ENCODE measurements at regions not wholly inside any gene's neighbourhood (a gene's known extent, or its start where the extent isn't known, plus 50 kb on each side); places are given as distances from the start of the nearest gene placed in this dataset.

- WGBS, 2 experiments: 91 to 95% methylated on average over 3 to 5 of the region's 5 CpGs
- Histone ChIP-seq H3K27me3 (ENCODE audit: control insufficient read depth, insufficient read depth, low read length, poor library complexity, severe bottlenecking) (no peaks in the 10 kb centered on the region), H3K9me3 (ENCODE audit: control insufficient read depth, low read length) (no peaks in the 10 kb centered on the region), H3K4me3 (ENCODE audit: insufficient read depth, low read depth, low read length) (no peak overlapping the region), H3K36me3 (ENCODE audit: control insufficient read depth, insufficient read depth, low read length) (no peaks in the 10 kb centered on the region), H3K4me1 (ENCODE audit: control insufficient read depth, insufficient read depth, low read length) (no peaks in the 10 kb centered on the region), H3K27ac (ENCODE audit: insufficient read depth, low read depth, low read length, poor library complexity, severe bottlenecking) (no peak overlapping the region)
These were observed 1352.7 kb upstream of the ADGRL2 start for GRCh38 chr1:80448081-80448480.

- no peaks in the 10 kb centered on the region for H3K9me3 ChIP-seq (ENCODE audit: control insufficient read depth, low read length)
- H3K4me3 ChIP-seq (ENCODE audit: insufficient read depth, low read depth, low read length): no peak overlapping the region
- WGBS, 2 experiments: no CpG with 5 or more reads among the region's 1 CpG
- no peak overlapping the region for H3K27ac ChIP-seq (ENCODE audit: insufficient read depth, low read depth, low read length, poor library complexity, severe bottlenecking)
- H3K36me3 ChIP-seq (ENCODE audit: control insufficient read depth, insufficient read depth, low read length): no peaks in the 10 kb centered on the region
- no peaks in the 10 kb centered on the region for H3K27me3 ChIP-seq (ENCODE audit: control insufficient read depth, insufficient read depth, low read length, poor library complexity, severe bottlenecking)
- no peaks in the 10 kb centered on the region for H3K4me1 ChIP-seq (ENCODE audit: control insufficient read depth, insufficient read depth, low read length)
These were observed 1353.2 kb upstream of the ADGRL2 start for GRCh38 chr1:80447526-80447925.

GRCh38 chr1:80445033-80445432 is 1355.7 kb upstream of the ADGRL2 start:
- H3K27me3 ChIP-seq (ENCODE audit: control insufficient read depth, insufficient read depth, low read length, poor library complexity, severe bottlenecking): no peaks in the 10 kb centered on the region
- WGBS, 2 experiments: 86 to 92% methylated on average over 4 of the region's 4 CpGs
- H3K4me3 ChIP-seq (ENCODE audit: insufficient read depth, low read depth, low read length): no peak overlapping the region

GRCh38 chr1:80444171-80444570 is 1356.6 kb upstream of the ADGRL2 start:
- Histone ChIP-seq H3K9me3 (ENCODE audit: control insufficient read depth, low read length) (no peaks in the 10 kb centered on the region), H3K4me3 (ENCODE audit: insufficient read depth, low read depth, low read length) (no peak overlapping the region), H3K4me1 (ENCODE audit: control insufficient read depth, insufficient read depth, low read length) (no peaks in the 10 kb centered on the region), H3K27me3 (ENCODE audit: control insufficient read depth, insufficient read depth, low read length, poor library complexity, severe bottlenecking) (no peaks in the 10 kb centered on the region), H3K36me3 (ENCODE audit: control insufficient read depth, insufficient read depth, low read length) (no peaks in the 10 kb centered on the region), H3K27ac (ENCODE audit: insufficient read depth, low read depth, low read length, poor library complexity, severe bottlenecking) (no peak overlapping the region)
- 94% methylated on average over 3 of the region's 3 CpGs for WGBS, 2 experiments

More at GRCh38 chr1:80445033-80445432, 1355.7 kb upstream of the ADGRL2 start:
- Histone ChIP-seq H3K4me1 (ENCODE audit: control insufficient read depth, insufficient read depth, low read length) (no peaks in the 10 kb centered on the region), H3K27ac (ENCODE audit: insufficient read depth, low read depth, low read length, poor library complexity, severe bottlenecking) (no peak overlapping the region), H3K36me3 (ENCODE audit: control insufficient read depth, insufficient read depth, low read length) (no peaks in the 10 kb centered on the region), H3K9me3 (ENCODE audit: control insufficient read depth, low read length) (no peaks in the 10 kb centered on the region)

GRCh38 chr1:80441664-80442063 is 1359.1 kb upstream of the ADGRL2 start:
- Histone ChIP-seq H3K4me1 (ENCODE audit: control insufficient read depth, insufficient read depth, low read length) (no peaks in the 10 kb centered on the region), H3K27me3 (ENCODE audit: control insufficient read depth, insufficient read depth, low read length, poor library complexity, severe bottlenecking) (no peaks in the 10 kb centered on the region)

GRCh38 chr1:80436851-80437250 is 1363.9 kb upstream of the ADGRL2 start:
- no peak overlapping the region for H3K27ac ChIP-seq (ENCODE audit: insufficient read depth, low read depth, low read length, poor library complexity, severe bottlenecking)
- H3K4me3 ChIP-seq (ENCODE audit: insufficient read depth, low read depth, low read length): no peak overlapping the region
- no peaks in the 10 kb centered on the region for H3K9me3 ChIP-seq (ENCODE audit: control insufficient read depth, low read length)
- no peaks in the 10 kb centered on the region for H3K36me3 ChIP-seq (ENCODE audit: control insufficient read depth, insufficient read depth, low read length)
- H3K4me1 ChIP-seq (ENCODE audit: control insufficient read depth, insufficient read depth, low read length): no peaks in the 10 kb centered on the region
- WGBS, 2 experiments: no CpG with 5 or more reads among the region's 1 CpG
- H3K27me3 ChIP-seq (ENCODE audit: control insufficient read depth, insufficient read depth, low read length, poor library complexity, severe bottlenecking): no peaks in the 10 kb centered on the region

More at GRCh38 chr1:80441664-80442063, 1359.1 kb upstream of the ADGRL2 start:
- H3K27ac ChIP-seq (ENCODE audit: insufficient read depth, low read depth, low read length, poor library complexity, severe bottlenecking): no peak overlapping the region
- H3K36me3 ChIP-seq (ENCODE audit: control insufficient read depth, insufficient read depth, low read length): no peaks in the 10 kb centered on the region
- no peaks in the 10 kb centered on the region for H3K9me3 ChIP-seq (ENCODE audit: control insufficient read depth, low read length)
- 90 to 93% methylated on average over 7 of the region's 7 CpGs for WGBS, 2 experiments
- H3K4me3 ChIP-seq (ENCODE audit: insufficient read depth, low read depth, low read length): no peak overlapping the region

GRCh38 chr1:80427881-80428280 is 1372.9 kb upstream of the ADGRL2 start:
- Histone ChIP-seq H3K36me3 (ENCODE audit: control insufficient read depth, insufficient read depth, low read length) (no peaks in the 10 kb centered on the region), H3K9me3 (ENCODE audit: control insufficient read depth, low read length) (no peaks in the 10 kb centered on the region), H3K4me1 (ENCODE audit: control insufficient read depth, insufficient read depth, low read length) (no peaks in the 10 kb centered on the region), H3K27ac (ENCODE audit: insufficient read depth, low read depth, low read length, poor library complexity, severe bottlenecking) (no peak overlapping the region), H3K4me3 (ENCODE audit: insufficient read depth, low read depth, low read length) (no peak overlapping the region), H3K27me3 (ENCODE audit: control insufficient read depth, insufficient read depth, low read length, poor library complexity, severe bottlenecking) (no peaks in the 10 kb centered on the region)
- 100% methylated on average over 1 to 3 of the region's 3 CpGs for WGBS, 2 experiments

GRCh38 chr1:80424249-80424648 is 1376.5 kb upstream of the ADGRL2 start:
- Histone ChIP-seq H3K4me3 (ENCODE audit: insufficient read depth, low read depth, low read length) (no peak overlapping the region), H3K27me3 (ENCODE audit: control insufficient read depth, insufficient read depth, low read length, poor library complexity, severe bottlenecking) (no peaks in the 10 kb centered on the region), H3K27ac (ENCODE audit: insufficient read depth, low read depth, low read length, poor library complexity, severe bottlenecking) (no peak overlapping the region), H3K9me3 (ENCODE audit: control insufficient read depth, low read length) (no peaks in the 10 kb centered on the region), H3K4me1 (ENCODE audit: control insufficient read depth, insufficient read depth, low read length) (no peaks in the 10 kb centered on the region), H3K36me3 (ENCODE audit: control insufficient read depth, insufficient read depth, low read length) (no peaks in the 10 kb centered on the region)
- WGBS, 2 experiments: 100% methylated on average over 1 of the region's 1 CpG

GRCh38 chr1:80418134-80418533 is 1382.6 kb upstream of the ADGRL2 start:
- H3K27me3 ChIP-seq (ENCODE audit: control insufficient read depth, insufficient read depth, low read length, poor library complexity, severe bottlenecking): no peaks in the 10 kb centered on the region
- WGBS, 2 experiments: no CpG with 5 or more reads among the region's 1 CpG
- no peak overlapping the region for H3K4me3 ChIP-seq (ENCODE audit: insufficient read depth, low read depth, low read length)
- no peaks in the 10 kb centered on the region for H3K9me3 ChIP-seq (ENCODE audit: control insufficient read depth, low read length)
- no peak overlapping the region for H3K27ac ChIP-seq (ENCODE audit: insufficient read depth, low read depth, low read length, poor library complexity, severe bottlenecking)
- H3K36me3 ChIP-seq (ENCODE audit: control insufficient read depth, insufficient read depth, low read length): no peaks in the 10 kb centered on the region
- H3K4me1 ChIP-seq (ENCODE audit: control insufficient read depth, insufficient read depth, low read length): no peaks in the 10 kb centered on the region

GRCh38 chr1:80417671-80418070 is 1383.1 kb upstream of the ADGRL2 start:
- Histone ChIP-seq H3K9me3 (ENCODE audit: control insufficient read depth, low read length) (no peaks in the 10 kb centered on the region), H3K4me3 (ENCODE audit: insufficient read depth, low read depth, low read length) (no peak overlapping the region), H3K4me1 (ENCODE audit: control insufficient read depth, insufficient read depth, low read length) (no peaks in the 10 kb centered on the region), H3K27ac (ENCODE audit: insufficient read depth, low read depth, low read length, poor library complexity, severe bottlenecking) (no peak overlapping the region), H3K36me3 (ENCODE audit: control insufficient read depth, insufficient read depth, low read length) (no peaks in the 10 kb centered on the region), H3K27me3 (ENCODE audit: control insufficient read depth, insufficient read depth, low read length, poor library complexity, severe bottlenecking) (no peaks in the 10 kb centered on the region)
- 83 to 91% methylated on average over 1 of the region's 1 CpG for WGBS, 2 experiments

GRCh38 chr1:80413969-80414368 is 1386.8 kb upstream of the ADGRL2 start:
- no peaks in the 10 kb centered on the region for H3K4me1 ChIP-seq (ENCODE audit: control insufficient read depth, insufficient read depth, low read length)
- H3K36me3 ChIP-seq (ENCODE audit: control insufficient read depth, insufficient read depth, low read length): no peaks in the 10 kb centered on the region
- no peak overlapping the region for H3K27ac ChIP-seq (ENCODE audit: insufficient read depth, low read depth, low read length, poor library complexity, severe bottlenecking)
- H3K9me3 ChIP-seq (ENCODE audit: control insufficient read depth, low read length): no peaks in the 10 kb centered on the region
- whole genome bisulfite sequencing, 2 experiments: 93 to 100% methylated on average over 1 of the region's 1 CpG
- H3K27me3 ChIP-seq (ENCODE audit: control insufficient read depth, insufficient read depth, low read length, poor library complexity, severe bottlenecking): no peaks in the 10 kb centered on the region
- H3K4me3 ChIP-seq (ENCODE audit: insufficient read depth, low read depth, low read length): no peak overlapping the region
